ENCODE measurements at regions not wholly inside any gene's neighbourhood (a gene's known extent, or its start where the extent isn't known, plus 50 kb on each side); places are given as distances from the start of the nearest gene placed in this dataset.

DNA sequence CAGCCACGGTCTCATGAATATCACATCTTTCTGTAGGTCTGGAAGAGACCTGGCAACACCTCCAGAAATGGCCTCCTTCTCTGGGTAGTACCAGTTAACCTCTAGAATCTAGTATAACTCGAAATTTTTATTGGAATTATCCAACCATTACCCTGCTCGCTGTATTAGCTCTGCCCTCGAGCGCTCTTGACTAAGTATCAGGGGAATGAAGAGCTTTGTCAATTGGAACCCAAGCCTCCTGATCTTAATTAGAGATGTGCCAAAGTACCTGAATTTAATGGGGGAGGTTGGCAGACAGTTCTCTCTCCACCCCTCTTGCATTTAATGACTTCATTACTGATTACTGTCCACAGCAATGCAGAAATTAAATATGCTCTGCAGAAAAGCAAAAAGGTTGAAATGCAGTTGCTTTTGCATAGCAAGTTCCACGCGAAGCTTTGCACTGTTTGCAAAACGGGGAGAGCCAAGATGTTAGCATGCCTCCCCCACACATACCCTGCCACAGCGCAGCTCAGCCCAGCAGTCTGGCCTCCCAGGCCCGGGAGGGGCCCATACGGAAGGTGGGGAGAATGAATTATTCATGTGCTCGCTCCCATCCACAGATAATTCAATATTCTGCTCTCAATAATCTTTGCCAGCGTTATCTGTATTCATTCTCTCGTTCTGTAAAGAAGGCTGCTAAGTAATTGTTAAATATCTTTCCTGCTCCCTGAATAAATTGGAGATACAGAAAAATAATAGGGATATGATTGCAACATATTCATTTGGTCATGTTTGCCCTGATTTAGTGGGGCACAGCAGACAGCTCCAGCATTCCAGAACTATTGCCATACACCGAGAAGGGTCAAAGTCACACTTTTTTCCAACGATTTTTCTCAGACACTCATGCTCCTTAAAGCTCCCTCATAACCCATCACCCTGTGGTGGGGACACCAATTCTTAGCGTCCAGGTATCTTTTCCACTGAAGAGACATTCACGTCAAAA, 305.8 kb downstream of the CDH26 start:
- DNase-seq (ENCODE audit: low read depth, low spot score) (no peak), ATAC-seq (no peak)
- no peak for TF ChIP-seq CTCF (IDR thresholded peaks at IDR 0.05)
- TF ChIP-seq TCF7L2 (IDR thresholded peaks at IDR 0.05; ENCODE audit: low read depth, low read length): no peak
- no peak for TF ChIP-seq POLR2AphosphoS5 (IDR thresholded peaks at IDR 0.05; ENCODE audit: low read depth, low read length)
- TF ChIP-seq, protein P1, sequence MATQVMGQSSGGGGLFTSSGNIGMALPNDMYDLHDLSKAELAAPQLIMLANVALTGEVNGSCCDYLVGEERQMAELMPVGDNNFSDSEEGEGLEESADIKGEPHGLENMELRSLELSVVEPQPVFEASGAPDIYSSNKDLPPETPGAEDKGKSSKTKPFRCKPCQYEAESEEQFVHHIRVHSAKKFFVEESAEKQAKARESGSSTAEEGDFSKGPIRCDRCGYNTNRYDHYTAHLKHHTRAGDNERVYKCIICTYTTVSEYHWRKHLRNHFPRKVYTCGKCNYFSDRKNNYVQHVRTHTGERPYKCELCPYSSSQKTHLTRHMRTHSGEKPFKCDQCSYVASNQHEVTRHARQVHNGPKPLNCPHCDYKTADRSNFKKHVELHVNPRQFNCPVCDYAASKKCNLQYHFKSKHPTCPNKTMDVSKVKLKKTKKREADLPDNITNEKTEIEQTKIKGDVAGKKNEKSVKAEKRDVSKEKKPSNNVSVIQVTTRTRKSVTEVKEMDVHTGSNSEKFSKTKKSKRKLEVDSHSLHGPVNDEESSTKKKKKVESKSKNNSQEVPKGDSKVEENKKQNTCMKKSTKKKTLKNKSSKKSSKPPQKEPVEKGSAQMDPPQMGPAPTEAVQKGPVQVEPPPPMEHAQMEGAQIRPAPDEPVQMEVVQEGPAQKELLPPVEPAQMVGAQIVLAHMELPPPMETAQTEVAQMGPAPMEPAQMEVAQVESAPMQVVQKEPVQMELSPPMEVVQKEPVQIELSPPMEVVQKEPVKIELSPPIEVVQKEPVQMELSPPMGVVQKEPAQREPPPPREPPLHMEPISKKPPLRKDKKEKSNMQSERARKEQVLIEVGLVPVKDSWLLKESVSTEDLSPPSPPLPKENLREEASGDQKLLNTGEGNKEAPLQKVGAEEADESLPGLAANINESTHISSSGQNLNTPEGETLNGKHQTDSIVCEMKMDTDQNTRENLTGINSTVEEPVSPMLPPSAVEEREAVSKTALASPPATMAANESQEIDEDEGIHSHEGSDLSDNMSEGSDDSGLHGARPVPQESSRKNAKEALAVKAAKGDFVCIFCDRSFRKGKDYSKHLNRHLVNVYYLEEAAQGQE (IDR thresholded peaks at IDR 0.05; ENCODE audit: insufficient read depth in 1 of 2, low read depth in 2 of 2, low read length in 1 of 2): no peak
- no peak for TF ChIP-seq SIN3A (IDR thresholded peaks at IDR 0.05; ENCODE audit: borderline replicate concordance, insufficient read depth, low read depth, low read length)
- BruUV-seq (replicated peaks): no TSS peak
- H3K27ac ChIP-seq (ENCODE audit: low read length): no peak overlapping the region
- intact Hi-C loops (cut with micrococcal nuclease; ENCODE audit: unreplicated experiment): loop anchor here (1.0 kb wide), 1 partner anchor 53 kb away; no protein-coding TSS in a partner anchor
- ChIA-PET POLR2A (no interaction called here), CTCF (no interaction called here)
- no peaks in the 10 kb centered on the region for H3K4me1 ChIP-seq (ENCODE audit: control insufficient read depth, insufficient read depth, low read length)
- in situ Hi-C loops (cut with HindIII; ENCODE audit: low pct_unique_long_range_greater_than_20kb, low sequenced_read_pairs): no loop called here
- no peaks in the 10 kb centered on the region for H3K9me3 ChIP-seq (ENCODE audit: control insufficient read depth, insufficient read depth, low read depth, low read length)
- H3K36me3 ChIP-seq (ENCODE audit: control insufficient read depth, insufficient read depth, low read length): no peaks in the 10 kb centered on the region
- no peaks in the 10 kb centered on the region; the same call in 1 of the 2 replicates for H3K27me3 ChIP-seq (ENCODE audit: control insufficient read depth, insufficient read depth, low read length)
- no peak overlapping the region for H3K4me3 ChIP-seq (ENCODE audit: low read depth in 2 of 2, low read length in 2 of 2)

GRCh38 chr20:60266177-60266823, 308.1 kb downstream of the CDH26 start:
- no TSS peak for BruUV-seq (replicated peaks)
- ChIA-PET CTCF (no interaction called here), POLR2A (no interaction called here)
- in situ Hi-C loops (cut with HindIII; ENCODE audit: low pct_unique_long_range_greater_than_20kb, low sequenced_read_pairs) (no loop called here), intact Hi-C loops (cut with micrococcal nuclease; ENCODE audit: unreplicated experiment) (no loop called here)
- TF ChIP-seq CTCF (IDR thresholded peaks at IDR 0.05) (no peak), POLR2AphosphoS5 (IDR thresholded peaks at IDR 0.05; ENCODE audit: low read depth, low read length) (no peak), TCF7L2 (IDR thresholded peaks at IDR 0.05; ENCODE audit: low read depth, low read length) (no peak), SIN3A (IDR thresholded peaks at IDR 0.05; ENCODE audit: borderline replicate concordance, insufficient read depth, low read depth, low read length) (no peak)
- TF ChIP-seq, protein P1 (IDR thresholded peaks at IDR 0.05; ENCODE audit: insufficient read depth in 1 of 2, low read depth in 2 of 2, low read length in 1 of 2): no peak
- ATAC-seq (no peak), DNase-seq (ENCODE audit: low read depth, low spot score) (no peak)
- Histone ChIP-seq H3K9me3 (ENCODE audit: control insufficient read depth, insufficient read depth, low read depth, low read length) (no peaks in the 10 kb centered on the region), H3K4me3 (ENCODE audit: low read depth in 2 of 2, low read length in 2 of 2) (no peak overlapping the region), H3K4me1 (ENCODE audit: control insufficient read depth, insufficient read depth, low read length) (no peaks in the 10 kb centered on the region), H3K27me3 (ENCODE audit: control insufficient read depth, insufficient read depth, low read length) (no peaks in the 10 kb centered on the region; the same call in 1 of the 2 replicates), H3K27ac (ENCODE audit: low read length) (no peak overlapping the region), H3K36me3 (ENCODE audit: control insufficient read depth, insufficient read depth, low read length) (no peaks in the 10 kb centered on the region)

Data from Panc1 (cell line).